ENCODE measurements at regions not wholly inside any gene's neighbourhood (a gene's known extent, or its start where the extent isn't known, plus 50 kb on each side); places are given as distances from the start of the nearest gene placed in this dataset.

- no peak for TF ChIP-seq POLR2A (IDR thresholded peaks at IDR 0.05)
- TF ChIP-seq, protein P1, sequence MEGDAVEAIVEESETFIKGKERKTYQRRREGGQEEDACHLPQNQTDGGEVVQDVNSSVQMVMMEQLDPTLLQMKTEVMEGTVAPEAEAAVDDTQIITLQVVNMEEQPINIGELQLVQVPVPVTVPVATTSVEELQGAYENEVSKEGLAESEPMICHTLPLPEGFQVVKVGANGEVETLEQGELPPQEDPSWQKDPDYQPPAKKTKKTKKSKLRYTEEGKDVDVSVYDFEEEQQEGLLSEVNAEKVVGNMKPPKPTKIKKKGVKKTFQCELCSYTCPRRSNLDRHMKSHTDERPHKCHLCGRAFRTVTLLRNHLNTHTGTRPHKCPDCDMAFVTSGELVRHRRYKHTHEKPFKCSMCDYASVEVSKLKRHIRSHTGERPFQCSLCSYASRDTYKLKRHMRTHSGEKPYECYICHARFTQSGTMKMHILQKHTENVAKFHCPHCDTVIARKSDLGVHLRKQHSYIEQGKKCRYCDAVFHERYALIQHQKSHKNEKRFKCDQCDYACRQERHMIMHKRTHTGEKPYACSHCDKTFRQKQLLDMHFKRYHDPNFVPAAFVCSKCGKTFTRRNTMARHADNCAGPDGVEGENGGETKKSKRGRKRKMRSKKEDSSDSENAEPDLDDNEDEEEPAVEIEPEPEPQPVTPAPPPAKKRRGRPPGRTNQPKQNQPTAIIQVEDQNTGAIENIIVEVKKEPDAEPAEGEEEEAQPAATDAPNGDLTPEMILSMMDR (IDR thresholded peaks at IDR 0.05) = no peak
- TF ChIP-seq POLR2AphosphoS5 (IDR thresholded peaks at IDR 0.05) = no peak
These were observed 912.9 kb upstream of the SEMA6A start for GRCh38 chr5:117487556-117487955.
